Left lung (tissue), 4 donors: ENCODE measurements at regions not wholly inside any gene's neighbourhood (a gene's known extent, or its start where the extent isn't known, plus 50 kb on each side); places are given as distances from the start of the nearest gene placed in this dataset.

Experiments
- ATAC-seq: fragments of 200-7000 bp; cut with Tn5 transposase; one replicate; pipeline ENCODE4 v1.9.1; 2020; ENCODE audit warnings: moderate library complexity
- DNase-seq, 4 donors: peaks; one replicate each; pipeline ENCODE4 v3.0.0-alpha.2; 2013 to 2020
- H3K27ac ChIP-seq, 2 donors: fragments of 200-600 bp; sonication (generic) in 1 of 2; one replicate each; pipeline versions ENCODE4 v1.5.0 to v1.8.0; 2020 to 2021
- H3K27me3 ChIP-seq, 2 donors: fragments of 200-600 bp; sonication (generic) in 1 of 2; one replicate each; pipeline versions ENCODE4 v1.5.0 to v1.8.0; 2020 to 2021
- H3K36me3 ChIP-seq, 2 donors: fragments of 200-600 bp; sonication (generic) in 1 of 2; one replicate each; pipeline versions ENCODE4 v1.5.0 to v1.8.0; 2020 to 2021
- H3K4me1 ChIP-seq, 2 donors: fragments of 200-600 bp; one replicate each; pipeline ENCODE4 v1.8.0; 2021
- H3K4me3 ChIP-seq, 2 donors: fragments of 200-600 bp; sonication (generic) in 1 of 2; one replicate each; pipeline versions ENCODE4 v1.5.0 to v1.8.0; 2020 to 2021; ENCODE audit warnings: mild to moderate bottlenecking in 1 of 2
- H3K9me3 ChIP-seq, 2 donors: fragments of 200-600 bp; sonication (generic) in 1 of 2; one replicate each; pipeline versions ENCODE4 v1.5.0 to v1.8.0; 2020 to 2021
- CTCF ChIP-seq, 2 donors: fragments of 200-600 bp; sonication (generic) in 1 of 2; IDR thresholded peaks; one replicate each; pipeline versions ENCODE4 v1.5.0 to v1.8.0; 2021; ENCODE audit warnings: antibody characterized with exemption in 2 of 2
- intact Hi-C, 2 donors: fragments of 100-400 bp; cut with DNase I; formaldehyde crosslinking; loops; one replicate each; pipeline versions ENCODE4 v1.11.2 to v1.14.2; 2022
- donor health status: DM: no; HTN: yes; CAD: no.
- donor health status: DM: no; HTN: no; CAD: no.

- ATAC-seq (peak; percentile 61), DNase-seq (no peak)
- Histone ChIP-seq H3K9me3 (no peaks in the 10 kb centered on the region), H3K27me3 (no peaks in the 10 kb centered on the region), H3K27ac (no peak overlapping the region), H3K4me1 (no peaks in the 10 kb centered on the region), H3K4me3 (no peak overlapping the region), H3K36me3 (no peaks in the 10 kb centered on the region)
- intact Hi-C loops = no loop called here
- TF ChIP-seq CTCF (IDR thresholded peaks at IDR 0.05) = no peak
Observed at GRCh38 chr9:2337131-2337530, 284.5 kb upstream of the VLDLR start.

- Histone ChIP-seq H3K36me3 (no peaks in the 10 kb centered on the region), H3K27ac (no peak overlapping the region), H3K9me3 (no peaks in the 10 kb centered on the region), H3K4me3 (no peak overlapping the region), H3K4me1 (no peaks in the 10 kb centered on the region), H3K27me3 (no peaks in the 10 kb centered on the region)
- no peak for TF ChIP-seq CTCF (IDR thresholded peaks at IDR 0.05)
- ATAC-seq = peak; percentile 16
- DNase-seq = no peak
- intact Hi-C loops = no loop called here
Observed at GRCh38 chr9:2337627-2338026, 284.0 kb upstream of the VLDLR start.

- Histone ChIP-seq H3K27ac (no peak overlapping the region), H3K36me3 (no peaks in the 10 kb centered on the region), H3K27me3 (no peaks in the 10 kb centered on the region), H3K4me1 (no peaks in the 10 kb centered on the region), H3K4me3 (no peak overlapping the region), H3K9me3 (no peaks in the 10 kb centered on the region)
- ATAC-seq (no peak), DNase-seq (no peak)
- intact Hi-C loops = no loop called here
- TF ChIP-seq CTCF (IDR thresholded peaks at IDR 0.05) = no peak
Observed at GRCh38 chr9:2338777-2339365, 282.7 kb upstream of the VLDLR start.

GRCh38 chr9:2339416-2339815 lies 282.2 kb upstream of the VLDLR start:
- no peak for ATAC-seq
- TF ChIP-seq CTCF (IDR thresholded peaks at IDR 0.05) = no peak
- intact Hi-C loops = no loop called here

GRCh38 chr9:2340046-2340760 lies 281.4 kb upstream of the VLDLR start:
- no peak overlapping the region for H3K27ac ChIP-seq
- no peak overlapping the region for H3K4me3 ChIP-seq
- DNase-seq (no peak), ATAC-seq (no peak)
- no peaks in the 10 kb centered on the region for H3K36me3 ChIP-seq
- no peaks in the 10 kb centered on the region for H3K4me1 ChIP-seq
- no peaks in the 10 kb centered on the region for H3K27me3 ChIP-seq
- TF ChIP-seq CTCF (IDR thresholded peaks at IDR 0.05) = no peak
- H3K9me3 ChIP-seq = no peaks in the 10 kb centered on the region
- intact Hi-C loops = no loop called here

More at GRCh38 chr9:2339416-2339815, 282.2 kb upstream of the VLDLR start:
- Histone ChIP-seq H3K27me3 (no peaks in the 10 kb centered on the region), H3K36me3 (no peaks in the 10 kb centered on the region), H3K4me1 (no peaks in the 10 kb centered on the region), H3K27ac (no peak overlapping the region), H3K4me3 (no peak overlapping the region), H3K9me3 (no peaks in the 10 kb centered on the region)
- DNase-seq = no peak
